Stimulated activated naive CD4-positive, alpha-beta T cell (primary cell): ENCODE measurements at regions not wholly inside any gene's neighbourhood (a gene's known extent, or its start where the extent isn't known, plus 50 kb on each side); places are given as distances from the start of the nearest gene placed in this dataset.

ENCODE experiments used
- DNase-seq, 6 experiments: peaks; one replicate each; lab custom pipeline; 2025; lab: John Stamatoyannopoulos, UW

DNA sequence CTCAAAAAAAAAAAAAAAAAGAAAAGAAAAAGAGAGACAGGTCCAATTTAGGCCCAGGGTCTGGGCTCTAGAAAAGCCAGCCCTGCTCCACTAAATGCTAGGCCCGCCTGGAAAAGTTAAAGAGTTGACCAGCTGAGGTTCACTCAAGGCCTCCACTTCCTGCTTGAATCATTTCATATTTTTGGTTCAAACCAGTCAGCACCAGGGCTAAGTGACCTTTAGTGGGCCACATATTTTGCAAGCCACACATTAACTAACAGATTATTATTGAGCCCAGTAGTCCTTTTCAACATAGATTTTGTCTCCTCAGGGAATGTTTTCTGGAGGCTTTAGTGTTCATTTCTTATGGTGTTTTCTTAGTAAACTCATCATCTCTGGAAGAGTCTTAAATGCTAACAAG lies 156.6 kb downstream of the TLR4 start:
- DNase-seq = no peak

DNA sequence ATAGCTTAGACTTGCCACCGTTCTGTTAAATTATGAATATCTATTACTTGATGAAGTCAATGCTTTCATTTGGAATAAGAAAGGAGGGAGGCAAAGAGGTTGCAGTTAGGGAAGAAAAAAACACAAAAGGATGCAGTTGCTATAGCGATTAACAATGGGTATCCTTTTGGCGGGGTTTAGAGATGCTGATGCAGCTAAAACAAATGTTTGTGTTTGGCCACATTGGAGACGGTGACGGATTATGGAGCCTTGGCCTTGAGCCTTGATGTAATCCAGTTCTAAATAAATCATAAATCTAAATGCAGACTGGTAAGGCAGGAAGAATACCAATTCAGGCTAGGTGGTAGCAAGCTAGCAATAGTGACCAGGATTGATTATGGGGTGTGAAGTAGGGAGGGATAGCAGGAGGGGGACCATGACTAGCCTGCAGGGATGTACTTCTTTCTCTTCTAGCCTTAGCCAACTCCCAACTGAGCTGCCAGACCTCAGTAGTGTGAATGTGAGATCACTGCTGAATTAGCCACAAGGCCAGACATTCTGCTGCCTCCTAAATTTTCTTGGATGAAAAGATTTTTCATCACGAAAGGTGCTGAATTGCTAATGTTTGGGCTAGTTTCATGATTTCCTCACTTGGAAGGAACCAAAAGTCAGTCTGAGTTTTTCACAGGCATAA lies 160.3 kb downstream of the TLR4 start:
- DNase-seq = no peak

DNA sequence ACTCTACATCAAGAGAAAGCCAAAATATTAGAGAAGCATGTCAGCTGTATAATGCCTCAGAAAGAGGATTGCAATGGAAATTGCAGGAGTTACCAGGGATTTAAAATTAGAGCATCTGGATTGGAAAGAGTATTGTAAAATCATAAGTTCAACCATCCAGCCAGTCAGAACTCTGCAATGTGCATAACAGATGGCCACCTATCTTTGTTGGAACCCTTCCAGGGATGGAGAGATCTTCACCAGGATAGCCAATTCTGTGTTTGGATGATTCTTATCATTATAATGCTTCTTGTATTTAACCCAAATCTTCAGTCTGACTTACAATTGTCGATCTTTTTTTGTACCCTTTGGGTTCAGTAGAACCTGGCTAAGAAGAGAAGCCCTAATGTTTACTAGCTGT lies 164.4 kb downstream of the TLR4 start:
- no peak for DNase-seq

DNA sequence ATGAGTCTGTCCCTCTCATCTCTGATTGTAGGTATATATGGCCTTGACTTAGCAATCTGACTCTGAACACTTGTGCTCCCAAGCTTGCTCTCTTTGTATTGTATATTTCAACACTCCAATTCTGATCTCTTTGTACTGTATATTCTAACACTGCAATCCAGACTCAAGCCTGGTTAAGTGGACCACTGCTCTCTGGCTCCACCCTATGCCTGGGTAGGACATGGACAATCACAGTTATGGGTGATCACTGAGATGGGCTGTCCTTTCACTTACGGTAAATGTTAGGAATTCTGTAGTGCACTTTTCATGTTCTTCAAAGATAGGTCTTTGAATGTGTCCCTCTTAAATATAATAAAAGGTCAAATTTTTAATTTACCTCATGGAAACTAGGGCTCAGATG lies 165.1 kb downstream of the TLR4 start:
- DNase-seq = no peak

DNA sequence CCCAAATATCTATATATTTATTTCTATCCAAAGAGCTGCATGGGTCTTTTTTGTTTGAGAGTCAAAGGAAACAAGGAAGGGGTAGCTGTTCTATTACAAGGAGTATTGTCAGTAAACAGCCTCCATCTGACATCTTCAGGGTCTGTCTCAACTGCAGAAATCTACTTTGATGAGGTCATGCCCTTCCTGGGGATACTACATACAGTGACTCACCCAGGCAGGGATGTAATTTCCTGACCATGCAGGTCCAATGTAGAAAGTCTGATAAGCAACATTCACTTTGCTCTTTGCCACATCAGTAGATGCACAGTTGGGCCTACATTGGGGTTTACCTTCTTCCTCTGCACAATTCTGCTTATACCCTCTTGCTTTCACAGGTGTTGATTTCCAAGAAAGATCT lies 165.5 kb downstream of the TLR4 start:
- DNase-seq = no peak

DNA sequence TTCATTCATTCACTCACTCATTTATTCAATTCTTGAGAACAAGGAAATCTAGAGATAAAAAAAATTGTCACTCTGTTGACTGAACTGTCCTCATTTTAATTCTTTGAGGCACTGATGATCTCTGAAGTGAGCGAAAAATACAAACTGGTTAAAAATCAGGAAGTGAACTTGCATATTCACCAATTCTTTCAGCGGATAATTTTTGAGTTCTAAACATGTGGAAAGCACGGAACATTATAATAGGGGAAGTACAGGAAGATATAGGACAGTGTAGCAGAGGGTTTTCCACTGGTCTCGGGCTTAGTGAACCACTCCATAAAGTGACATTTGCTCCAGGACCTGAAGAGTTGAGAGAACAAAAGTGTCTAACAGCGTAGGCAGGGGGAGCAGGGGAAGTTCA lies 169.5 kb downstream of the TLR4 start:
- DNase-seq = no peak

DNA sequence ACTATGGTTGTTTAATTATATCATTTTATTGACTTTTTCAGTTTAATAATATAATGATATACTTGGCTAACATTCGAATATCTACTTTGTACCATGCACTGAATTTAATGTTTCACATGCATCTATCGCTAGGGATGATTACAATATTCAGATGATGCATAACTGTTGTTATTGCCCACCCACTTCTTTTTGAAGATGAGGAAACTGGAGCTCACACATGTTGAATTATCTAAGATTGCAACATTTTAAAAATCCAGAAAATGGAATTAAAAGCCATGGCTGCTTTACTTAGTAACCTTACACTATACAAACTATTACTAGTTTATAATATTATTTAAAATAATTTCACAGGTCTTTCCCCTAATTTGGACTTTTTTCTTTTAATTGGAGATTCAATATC lies 171.7 kb downstream of the TLR4 start:
- DNase-seq = no peak

DNA sequence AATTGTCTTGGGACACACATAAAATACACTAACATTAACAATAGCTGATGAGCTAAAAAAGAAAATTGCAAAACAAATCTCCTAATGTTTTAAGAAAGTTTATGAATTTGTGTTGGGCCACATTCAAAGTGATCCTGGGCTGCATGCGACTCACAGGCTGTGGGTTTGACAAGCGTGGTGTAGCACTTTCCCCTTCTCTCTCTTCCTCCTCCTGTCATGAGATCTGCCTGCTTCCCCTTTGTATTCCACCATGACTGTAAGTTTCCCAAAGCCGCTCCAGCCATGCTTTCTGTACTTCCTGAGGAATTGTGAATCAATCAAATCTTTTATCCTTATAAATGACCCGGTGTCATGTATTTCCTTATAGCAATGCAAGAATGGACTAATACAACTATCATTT lies 178.0 kb downstream of the TLR4 start:
- no peak for DNase-seq

DNA sequence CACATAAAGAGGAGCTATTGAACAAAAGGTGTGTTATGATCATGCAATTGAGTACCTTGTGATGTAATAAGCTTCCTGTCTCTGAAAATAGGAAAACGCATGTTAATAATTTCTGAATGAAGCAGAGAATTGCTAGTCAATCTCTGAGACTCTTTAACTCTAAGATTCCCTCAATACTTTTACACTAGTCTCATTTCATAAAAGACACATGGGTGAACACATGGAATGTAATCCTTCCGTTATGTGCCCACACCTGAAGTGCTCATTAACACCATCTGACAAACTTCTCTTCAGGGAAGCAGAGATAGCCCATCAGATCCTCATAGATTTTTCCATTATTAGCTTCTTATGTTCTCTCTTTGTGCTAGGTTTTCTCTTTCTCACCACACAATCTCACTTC lies 182.4 kb downstream of the TLR4 start:
- no peak for DNase-seq

DNA sequence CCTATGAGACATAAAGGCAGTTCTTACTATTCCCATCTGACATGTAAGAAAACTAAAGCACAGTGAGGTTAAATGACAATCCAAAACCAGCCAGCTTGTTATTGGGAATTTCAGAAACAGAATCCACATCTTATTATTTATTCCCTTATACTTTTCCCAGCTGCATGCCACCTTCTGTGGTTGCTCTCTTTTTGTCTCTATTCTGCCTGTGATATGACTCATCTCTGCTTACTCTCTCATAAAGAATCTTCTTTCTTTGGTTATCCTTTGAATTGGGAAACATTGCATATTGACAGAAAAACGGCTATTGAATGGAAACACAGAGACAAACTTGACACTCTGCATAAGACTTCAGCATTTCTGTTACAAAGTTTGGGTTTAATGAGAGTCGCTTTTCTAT lies 183.2 kb downstream of the TLR4 start:
- DNase-seq = no peak

DNA sequence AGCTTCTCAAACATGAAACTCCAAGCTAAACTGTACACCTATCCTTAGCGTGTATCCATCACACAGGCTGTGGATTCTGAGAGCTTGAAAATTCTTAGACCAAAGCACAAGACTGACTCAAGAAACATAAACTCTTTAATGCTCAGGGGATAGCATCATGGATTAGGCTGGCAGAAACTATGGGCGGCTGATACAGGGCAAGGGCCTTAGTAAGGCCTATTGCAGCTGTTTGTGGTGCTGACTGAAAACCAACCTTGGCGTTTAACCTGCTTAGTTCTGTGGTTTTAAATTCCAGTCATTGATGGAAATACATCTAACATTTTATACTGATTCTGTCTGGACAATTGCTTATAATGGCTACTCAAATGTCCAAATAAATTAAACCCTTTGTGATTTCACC lies 183.7 kb downstream of the TLR4 start:
- DNase-seq = no peak

DNA sequence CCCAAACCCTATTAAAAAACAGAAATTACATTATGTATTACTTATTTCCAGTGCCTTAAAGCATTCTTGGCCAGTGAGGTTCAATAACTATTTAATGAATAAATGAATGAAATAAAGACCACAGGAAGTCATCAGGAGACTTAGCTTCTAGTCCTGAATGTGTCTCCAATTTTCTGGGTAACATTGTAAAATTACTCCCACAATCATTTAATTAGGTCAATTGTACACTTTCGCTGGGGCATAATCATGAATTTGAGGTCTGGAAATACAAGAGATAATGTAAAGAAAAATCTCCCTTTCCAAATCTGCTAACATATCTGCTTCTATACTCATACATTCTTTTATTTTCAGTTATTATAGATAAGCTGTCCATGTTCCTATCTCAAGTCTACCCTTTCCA lies 199.2 kb downstream of the TLR4 start:
- DNase-seq = no peak

DNA sequence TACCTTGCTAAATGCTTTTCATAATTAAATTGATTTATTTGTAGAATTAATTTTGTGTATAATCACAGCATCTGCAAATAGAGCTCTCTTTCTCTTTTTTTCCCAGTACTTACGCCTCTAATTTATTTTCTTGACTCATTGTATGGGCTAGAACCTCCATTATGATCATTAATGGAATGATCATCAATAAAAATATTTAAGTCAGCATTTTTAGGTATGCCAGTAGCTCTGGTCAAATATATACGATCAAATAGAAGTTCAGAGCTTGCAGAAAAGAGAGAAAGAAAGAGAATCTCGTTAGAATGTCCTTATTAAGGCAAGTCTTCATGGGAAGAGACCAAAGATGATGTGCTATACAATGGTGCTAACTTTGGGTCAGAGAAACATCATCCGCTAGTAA lies 202.6 kb downstream of the TLR4 start:
- DNase-seq = no peak

DNA sequence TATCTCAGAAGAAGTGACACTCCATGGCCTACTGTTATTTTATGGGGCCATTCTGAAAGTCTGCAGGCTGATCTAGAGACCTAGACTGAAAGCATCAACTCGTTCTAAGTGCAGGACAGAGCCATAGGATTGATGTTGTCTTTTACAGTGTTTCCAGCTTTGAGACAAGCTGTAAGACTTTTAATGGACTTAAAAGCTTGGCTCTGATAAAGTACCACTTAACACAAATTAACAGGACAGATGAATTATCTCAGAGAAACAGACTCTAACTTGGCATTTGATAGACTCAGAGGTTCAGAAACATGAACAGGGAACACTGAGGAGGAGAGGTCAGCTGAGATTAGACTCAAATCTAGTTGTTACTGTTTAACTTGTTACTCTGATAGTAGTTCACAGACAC lies 203.2 kb downstream of the TLR4 start:
- no peak for DNase-seq

DNA sequence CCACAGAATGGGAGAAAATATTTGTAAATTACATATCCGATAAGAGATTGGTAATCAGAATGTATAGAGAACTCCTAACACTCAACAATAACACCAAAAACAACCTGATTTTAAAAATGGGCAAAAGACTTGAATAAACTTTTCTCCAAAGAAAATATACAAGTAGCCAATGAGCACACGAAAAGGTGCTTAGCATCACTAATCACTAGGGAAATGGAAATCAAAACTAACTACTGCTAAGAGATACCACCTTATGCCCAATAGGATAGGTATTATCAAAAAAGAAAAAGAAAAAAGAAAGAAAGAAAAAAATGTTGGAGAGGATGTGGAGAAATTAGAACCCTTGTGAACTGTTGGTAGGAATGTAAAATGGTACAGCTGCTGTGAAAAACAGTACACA lies 212.1 kb downstream of the TLR4 start:
- DNase-seq = no peak

DNA sequence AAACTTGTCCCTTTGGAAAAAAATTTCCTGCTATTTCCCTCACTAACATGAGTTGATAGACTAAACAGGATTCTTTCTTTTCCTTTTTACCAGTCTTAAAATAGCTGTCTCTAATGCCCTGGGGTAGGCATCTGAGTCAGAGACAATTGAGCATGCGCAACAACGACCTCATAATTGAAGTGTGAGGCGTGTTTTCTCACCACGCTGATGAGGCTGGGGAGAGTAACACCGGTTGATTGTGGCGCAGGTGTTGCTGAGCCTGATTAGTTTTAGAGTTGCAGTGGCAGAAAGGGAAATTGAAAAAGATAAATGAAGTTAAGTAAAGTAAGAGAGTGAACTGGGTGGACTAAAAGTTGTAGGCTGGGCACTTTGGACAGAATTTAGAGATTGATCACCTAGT lies 213.7 kb downstream of the TLR4 start:
- DNase-seq = no peak

DNA sequence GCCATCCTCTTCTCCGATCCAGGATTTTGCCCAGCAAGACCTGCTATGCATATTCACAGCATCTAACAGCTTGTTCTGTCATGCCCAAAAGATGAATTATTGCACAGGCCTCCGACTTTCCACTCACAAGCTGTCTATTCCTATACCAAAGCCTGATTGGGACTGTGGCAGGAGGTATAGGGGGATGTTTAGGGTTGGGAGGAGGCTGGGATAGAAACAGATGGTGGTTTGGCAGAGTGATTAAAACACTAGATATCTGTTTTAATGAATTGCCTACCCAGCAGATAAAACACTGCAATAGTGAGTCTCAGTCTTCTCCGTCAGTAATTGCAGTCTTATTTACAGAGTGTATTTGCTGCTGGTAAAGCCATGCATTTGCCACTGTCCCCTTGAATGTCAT lies 215.3 kb downstream of the TLR4 start:
- no peak for DNase-seq

DNA sequence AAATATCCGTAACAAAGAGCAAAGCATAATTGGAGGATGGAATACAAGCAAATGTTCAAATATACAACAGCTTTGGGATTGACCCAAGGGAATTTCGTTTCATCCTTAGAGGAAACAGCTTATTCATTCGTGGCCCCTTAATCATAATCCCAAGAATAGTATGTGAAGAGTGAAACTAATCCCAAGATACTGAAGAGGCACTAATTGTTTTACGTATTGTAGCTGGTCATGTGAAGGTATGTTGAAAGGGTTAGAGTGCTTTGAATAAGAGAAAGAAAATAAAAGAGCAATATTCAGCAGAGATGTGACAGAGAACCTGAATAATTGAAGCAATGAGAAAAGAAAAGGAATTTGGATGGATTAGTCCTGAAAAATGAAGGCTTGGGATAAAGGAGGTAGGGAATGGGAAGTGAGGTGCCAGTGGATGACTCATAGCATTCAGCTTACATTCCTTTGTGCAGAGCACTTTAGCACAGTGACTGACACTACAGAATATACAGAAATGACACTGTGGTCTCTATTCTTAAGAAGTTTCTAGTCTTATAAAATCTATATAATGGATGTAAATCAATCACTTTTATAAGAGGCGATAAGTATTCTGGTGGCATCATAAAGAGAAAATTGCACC lies 221.9 kb downstream of the TLR4 start:
- no peak for DNase-seq

DNA sequence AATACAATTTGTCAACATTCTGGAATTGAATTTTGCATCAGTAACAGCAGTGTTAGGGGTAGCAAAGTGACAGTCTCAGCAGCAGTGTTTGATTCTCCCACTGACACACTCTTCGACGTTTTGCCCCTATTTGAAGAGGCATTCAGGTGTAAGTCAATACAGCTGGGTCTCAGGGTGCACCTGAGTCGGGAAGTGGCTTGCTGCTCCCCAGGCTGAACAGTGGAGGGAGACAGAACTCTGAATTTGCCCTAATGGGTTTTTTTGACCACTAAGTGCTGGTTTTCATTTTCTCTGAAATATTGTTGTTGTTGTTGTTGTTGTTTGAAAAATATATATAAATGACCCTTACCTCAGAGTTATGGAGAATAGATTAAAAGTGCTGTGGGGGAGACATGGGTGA lies 223.2 kb downstream of the TLR4 start:
- no peak for DNase-seq

DNA sequence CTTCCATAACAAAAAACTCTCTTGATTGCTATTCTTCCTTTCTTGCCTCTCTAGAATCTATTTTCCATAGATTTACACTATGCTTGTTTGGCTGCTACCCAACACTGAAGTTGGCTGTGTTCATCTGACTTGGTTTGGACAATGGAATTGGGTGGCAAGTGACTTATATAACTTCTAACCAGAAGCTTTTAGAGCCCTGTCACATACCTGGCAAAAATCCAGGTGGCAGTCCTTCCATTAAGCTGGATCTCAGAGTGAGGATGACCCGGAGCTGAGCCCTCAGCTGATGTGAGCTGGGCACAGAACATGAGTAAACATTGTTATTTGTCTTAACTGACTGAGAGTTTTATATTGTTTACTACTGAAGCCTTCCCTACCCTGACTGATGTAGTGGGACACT lies 225.7 kb downstream of the TLR4 start:
- DNase-seq = no peak

DNA sequence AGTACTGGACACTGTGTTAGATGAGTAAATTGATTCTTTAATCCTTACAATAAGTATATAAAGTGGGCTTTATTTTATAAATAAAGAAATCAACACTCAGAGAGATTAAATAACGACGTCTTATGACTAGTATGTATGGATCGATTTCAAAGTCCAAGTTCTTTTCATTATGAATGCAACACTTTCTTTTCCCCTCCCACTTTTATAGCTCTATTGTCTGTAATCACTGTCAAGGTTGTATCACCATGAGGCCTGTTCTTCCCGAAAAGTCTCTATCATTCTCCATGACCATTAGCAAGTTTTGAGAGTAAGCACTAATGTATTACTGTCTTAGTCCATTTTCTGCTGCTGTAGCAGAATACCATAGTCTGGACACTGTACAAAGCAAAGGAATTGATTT lies 228.4 kb downstream of the TLR4 start:
- no peak for DNase-seq

DNA sequence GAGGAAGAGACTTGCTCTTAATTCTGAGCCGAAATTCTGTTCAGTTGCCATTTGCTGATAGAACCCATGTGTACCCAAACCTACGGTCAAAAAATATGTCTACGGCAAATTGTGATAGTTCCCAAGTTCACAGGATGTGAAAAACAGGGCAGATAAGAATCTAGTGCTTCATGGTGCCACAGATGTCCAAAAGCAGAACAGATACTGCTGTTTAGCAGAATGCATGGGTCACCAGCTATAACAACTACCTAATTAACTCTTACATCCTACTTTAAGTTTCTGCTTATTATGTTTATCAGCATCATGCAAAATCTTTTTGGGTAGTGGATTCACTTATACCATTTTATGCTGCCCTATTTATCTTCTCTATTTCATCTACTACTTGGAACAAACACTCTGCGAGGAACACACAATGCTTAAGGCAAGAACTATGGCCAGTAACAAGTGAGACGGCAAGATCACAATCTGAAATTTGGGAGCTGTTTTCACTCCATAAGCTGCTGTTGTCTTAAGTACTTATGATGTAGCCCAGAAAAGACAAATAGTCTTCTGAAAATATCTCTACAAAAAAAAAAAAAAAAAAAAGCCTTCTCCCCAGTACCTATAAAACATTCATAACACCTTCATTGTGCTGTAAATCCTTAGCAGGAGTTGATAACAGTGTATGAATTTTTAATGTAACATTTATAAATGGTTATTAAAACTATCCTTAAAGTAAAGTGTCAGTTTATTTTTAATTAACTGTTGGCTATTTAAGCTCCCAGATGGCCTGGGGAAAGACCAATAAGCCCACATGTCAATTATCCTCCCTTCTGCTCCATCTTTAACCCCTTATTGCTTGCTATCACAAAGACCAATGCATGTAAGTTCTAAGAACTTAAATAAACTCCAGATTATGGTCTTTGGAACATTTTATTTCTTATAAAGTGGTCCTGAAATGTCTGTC lies 232.3 kb downstream of the TLR4 start:
- no peak for DNase-seq

DNA sequence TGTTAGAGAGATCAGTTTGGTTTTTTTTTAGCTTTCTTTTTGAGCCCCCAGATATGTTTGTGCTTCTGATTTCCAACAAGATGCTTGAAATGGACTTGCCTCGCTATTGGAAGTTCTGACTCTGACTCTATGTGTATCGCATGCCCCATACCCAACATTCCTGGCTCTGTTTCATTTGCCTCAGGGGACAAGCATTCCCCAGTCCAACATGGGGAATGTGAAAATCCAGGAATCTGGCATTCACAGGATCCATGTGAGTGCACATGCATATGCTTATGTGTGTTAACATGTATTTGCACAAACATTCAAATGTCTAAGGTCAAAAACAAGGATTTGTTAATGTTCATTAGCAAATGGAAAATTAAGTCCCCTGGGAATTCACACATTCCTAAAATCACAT lies 233.9 kb downstream of the TLR4 start:
- no peak for DNase-seq
